HEK293 (cell line): ENCODE measurements at regions not wholly inside any gene's neighbourhood (a gene's known extent, or its start where the extent isn't known, plus 50 kb on each side); places are given as distances from the start of the nearest gene placed in this dataset.

Source experiments
- CTCF ChIA-PET: fragments of 350-600 bp; formaldehyde crosslinking; extraction: SDS; loops from one replicate; lab custom pipeline; 2021; ENCODE audit warnings: antibody characterized with exemption; lab: Yijun Ruan, JAX
- POLR2A ChIA-PET: fragments of 300-600 bp; formaldehyde crosslinking; extraction: SDS; loops from one replicate; lab custom pipeline; 2020; ENCODE audit warnings: antibody characterized with exemption, inconsistent platforms; lab: Yijun Ruan, JAX
- H3K27ac ChIP-seq: fragments of 200-500 bp; sonication (Bioruptor generic); 2 replicates; pipeline ENCODE4 v1.5.1; 2014; ENCODE audit warnings: low read depth, low read length, control low read depth, inconsistent platforms; ENCODE audit errors: extremely low read depth
- H3K36me3 ChIP-seq, 2 experiments: fragments of 200-500 bp in 1 of 2; sonication (Bioruptor generic) in 1 of 2; 1 replicate in 1 of 2; 2 replicates in 1 of 2; pipeline ENCODE4 v1.5.1; 2014 to 2017; ENCODE audit warnings: inconsistent platforms in 2 of 2, low read length in 2 of 2; ENCODE audit not compliant: control insufficient read depth in 2 of 2, insufficient read depth in 1 of 2
- H3K4me1 ChIP-seq: fragments of 200-500 bp; sonication (Bioruptor generic); 2 replicates; pipeline ENCODE4 v1.5.1; 2014; ENCODE audit warnings: mild to moderate bottlenecking, low read length, inconsistent platforms; ENCODE audit not compliant: control insufficient read depth, insufficient read depth
- H3K4me3 ChIP-seq: 2 replicates; pipeline ENCODE4 v1.5.1; 2011; ENCODE audit warnings: low read depth, mild to moderate bottlenecking, control low read depth, low read length, moderate library complexity
- H3K9me3 ChIP-seq: fragments of 200-500 bp; sonication (Bioruptor generic); 2 replicates; pipeline ENCODE4 v1.5.1; 2014; ENCODE audit warnings: low read depth, low read length, inconsistent platforms; ENCODE audit not compliant: control insufficient read depth, insufficient read depth
- GLIS1 ChIP-seq: fragments of 450-650 bp; formaldehyde crosslinking; IDR thresholded peaks from 2 replicates; pipeline ENCODE4 v1.5.1; 2016; ENCODE audit warnings: missing biosample characterization, missing genetic modification characterization
- HOXA7 ChIP-seq: sonication (generic); formaldehyde crosslinking; IDR thresholded peaks from 2 replicates; pipeline ENCODE4 v1.8.1; 2022; ENCODE audit warnings: missing genetic modification reagents, borderline replicate concordance
- WT1 ChIP-seq: fragments of 450-650 bp; formaldehyde crosslinking; IDR thresholded peaks from 2 replicates; pipeline ENCODE4 v1.5.1; 2016; ENCODE audit warnings: missing biosample characterization, missing genetic modification characterization
- ZBTB17 ChIP-seq: fragments of 450-650 bp; formaldehyde crosslinking; IDR thresholded peaks from 2 replicates; pipeline ENCODE4 v1.5.1; 2016; ENCODE audit warnings: missing biosample characterization, missing genetic modification characterization
- ZFP37 ChIP-seq: fragments of 450-650 bp; formaldehyde crosslinking; IDR thresholded peaks from 2 replicates; pipeline ENCODE4 v1.5.1; 2016; ENCODE audit warnings: missing biosample characterization, missing genetic modification characterization
- ZNF112 ChIP-seq: fragments of 450-650 bp; formaldehyde crosslinking; IDR thresholded peaks from 2 replicates; pipeline ENCODE4 v1.5.0; 2017; ENCODE audit warnings: missing biosample characterization, missing genetic modification characterization
- ZNF114 ChIP-seq: fragments of 450-650 bp; formaldehyde crosslinking; IDR thresholded peaks from 2 replicates; pipeline ENCODE4 v1.5.0; 2017; ENCODE audit warnings: missing biosample characterization, missing genetic modification characterization
- ZNF133 ChIP-seq: fragments of 450-650 bp; formaldehyde crosslinking; IDR thresholded peaks from 2 replicates; pipeline ENCODE4 v1.5.1; 2016; ENCODE audit warnings: missing biosample characterization, missing genetic modification characterization
- ZNF184 ChIP-seq: fragments of 450-650 bp; IDR thresholded peaks from 2 replicates; pipeline ENCODE4 v1.5.1; 2018; ENCODE audit warnings: missing biosample characterization, mild to moderate bottlenecking, missing genetic modification characterization
- ZNF354C ChIP-seq: fragments of 450-650 bp; formaldehyde crosslinking; IDR thresholded peaks from 2 replicates; pipeline ENCODE4 v1.5.1; 2016; ENCODE audit warnings: missing biosample characterization, missing genetic modification characterization, low read depth, borderline replicate concordance
- ZNF366 ChIP-seq: fragments of 450-650 bp; formaldehyde crosslinking; conservative IDR thresholded peaks from 2 replicates; pipeline ENCODE4 v1.5.1; 2016; ENCODE audit warnings: missing biosample characterization, missing genetic modification characterization
- ZNF37A ChIP-seq: fragments of 450-650 bp; IDR thresholded peaks from 2 replicates; pipeline ENCODE4 v1.5.1; 2018; ENCODE audit warnings: missing biosample characterization, missing genetic modification characterization
- ZNF391 ChIP-seq: fragments of 450-650 bp; formaldehyde crosslinking; IDR thresholded peaks from 2 replicates; pipeline ENCODE4 v1.5.1; 2016; ENCODE audit warnings: low read depth, missing biosample characterization, missing genetic modification characterization, borderline replicate concordance
- TF ChIP-seq, protein P1 (sequence below): fragments of 450-650 bp; IDR thresholded peaks from 2 replicates; pipeline ENCODE4 v1.5.1; 2018; ENCODE audit warnings: missing biosample characterization, missing genetic modification characterization
- TF ChIP-seq, protein P2 (sequence below): fragments of 450-650 bp; formaldehyde crosslinking; IDR thresholded peaks from 2 replicates; pipeline ENCODE4 v1.5.1; 2016; ENCODE audit warnings: missing biosample characterization, missing genetic modification characterization
- TF ChIP-seq, protein P3 (sequence below): fragments of 450-650 bp; formaldehyde crosslinking; IDR thresholded peaks from 2 replicates; pipeline ENCODE4 v1.5.1; 2016; ENCODE audit warnings: missing biosample characterization, missing genetic modification characterization

DNA sequence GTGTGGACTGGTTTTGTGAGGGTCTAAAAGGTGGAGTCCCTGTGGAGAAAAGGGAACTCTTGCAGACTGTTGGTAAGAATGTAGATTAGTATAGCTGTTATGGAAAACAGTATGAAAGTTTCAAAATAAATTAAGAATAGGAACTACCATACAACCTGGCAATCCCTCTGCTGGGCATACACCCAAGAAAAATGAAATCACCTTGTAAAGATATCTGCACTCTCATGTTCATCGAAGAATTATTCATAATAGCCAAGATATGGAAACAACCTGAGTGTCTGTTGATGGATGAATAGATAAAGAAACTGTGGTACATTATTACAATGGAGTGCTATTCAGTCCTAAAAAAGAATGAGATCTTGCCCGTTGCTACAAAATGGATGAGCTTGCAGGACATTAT is 109.6 kb downstream of the TBX19 start:
- CTCF ChIA-PET = interaction anchor here (0.6 to 2.0 kb wide), 3 partner anchors 47 to 155 kb away, joined by 3 to 4 read pairs (median 3); no protein-coding TSS in a partner anchor

DNA sequence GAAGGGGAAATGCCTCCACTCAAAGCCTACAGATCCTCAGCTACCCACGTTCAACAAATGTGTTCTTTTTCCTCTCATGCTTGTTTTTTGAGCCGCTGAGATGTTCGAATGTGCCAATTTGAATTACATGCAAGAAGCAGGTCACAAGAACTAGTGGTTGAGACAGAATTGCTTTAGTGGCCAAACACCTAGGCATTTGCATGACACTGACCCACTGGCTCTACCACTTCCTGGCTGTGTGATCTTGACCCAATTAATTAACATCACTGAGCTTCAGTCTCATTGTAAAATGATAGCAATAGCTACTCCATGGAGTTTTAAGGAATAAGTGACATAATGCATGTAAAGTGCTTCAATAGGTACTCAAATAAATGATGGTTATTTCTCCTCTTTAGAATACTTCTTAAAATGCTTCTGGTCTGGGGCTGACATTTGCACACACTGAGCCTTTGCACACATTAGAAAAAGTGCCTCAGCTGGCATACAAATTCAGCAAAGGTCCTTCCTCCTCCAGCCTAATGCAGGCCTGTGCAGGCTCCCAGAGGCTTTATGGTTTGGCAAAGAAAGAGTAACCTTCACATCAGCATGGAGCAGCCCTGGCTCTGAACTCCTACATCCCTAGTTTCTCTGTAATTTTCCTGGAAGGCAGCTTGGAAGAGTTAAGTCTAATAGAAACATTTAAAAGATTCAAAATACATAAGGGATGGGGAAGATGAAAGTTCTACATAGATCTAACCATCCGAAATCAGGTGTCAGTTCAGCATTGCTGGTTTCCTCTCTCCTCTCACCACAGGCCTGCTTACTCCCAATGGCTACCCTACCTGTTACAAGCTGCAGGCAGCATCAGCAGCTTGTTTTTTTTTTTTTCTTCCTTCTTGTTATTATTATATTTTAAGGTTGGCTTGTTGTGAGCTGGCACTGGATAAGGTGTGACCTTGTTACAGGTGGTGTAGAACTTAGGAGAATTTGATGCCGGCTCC is 107.4 kb downstream of the TBX19 start:
- POLR2A ChIA-PET = interaction anchor here (0.6 kb wide), 1 partner anchor 44 kb away, joined by 4 read pairs; no protein-coding TSS in a partner anchor
- TF ChIP-seq WT1 (tag by site-specific recombination) (no peak), HOXA7 (CRISPR knock-in tag) (no peak), GLIS1 (tag by site-specific recombination) (no peak), ZNF37A (tag by site-specific recombination) (no peak)
- TF ChIP-seq, protein P1, sequence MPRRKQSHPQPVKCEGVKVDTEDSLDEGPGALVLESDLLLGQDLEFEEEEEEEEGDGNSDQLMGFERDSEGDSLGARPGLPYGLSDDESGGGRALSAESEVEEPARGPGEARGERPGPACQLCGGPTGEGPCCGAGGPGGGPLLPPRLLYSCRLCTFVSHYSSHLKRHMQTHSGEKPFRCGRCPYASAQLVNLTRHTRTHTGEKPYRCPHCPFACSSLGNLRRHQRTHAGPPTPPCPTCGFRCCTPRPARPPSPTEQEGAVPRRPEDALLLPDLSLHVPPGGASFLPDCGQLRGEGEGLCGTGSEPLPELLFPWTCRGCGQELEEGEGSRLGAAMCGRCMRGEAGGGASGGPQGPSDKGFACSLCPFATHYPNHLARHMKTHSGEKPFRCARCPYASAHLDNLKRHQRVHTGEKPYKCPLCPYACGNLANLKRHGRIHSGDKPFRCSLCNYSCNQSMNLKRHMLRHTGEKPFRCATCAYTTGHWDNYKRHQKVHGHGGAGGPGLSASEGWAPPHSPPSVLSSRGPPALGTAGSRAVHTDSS (tag by site-specific recombination) = 0 out of 2 replicates have a peak, but pooled peaks have one; percentile 1
- H3K4me3 ChIP-seq = no peak overlapping the region

More for the DNA sequence above, 109.6 kb downstream of the TBX19 start:
- no peak for TF ChIP-seq ZBTB17 (tag by site-specific recombination)
- no peak for TF ChIP-seq ZNF366
- TF ChIP-seq, protein P2, sequence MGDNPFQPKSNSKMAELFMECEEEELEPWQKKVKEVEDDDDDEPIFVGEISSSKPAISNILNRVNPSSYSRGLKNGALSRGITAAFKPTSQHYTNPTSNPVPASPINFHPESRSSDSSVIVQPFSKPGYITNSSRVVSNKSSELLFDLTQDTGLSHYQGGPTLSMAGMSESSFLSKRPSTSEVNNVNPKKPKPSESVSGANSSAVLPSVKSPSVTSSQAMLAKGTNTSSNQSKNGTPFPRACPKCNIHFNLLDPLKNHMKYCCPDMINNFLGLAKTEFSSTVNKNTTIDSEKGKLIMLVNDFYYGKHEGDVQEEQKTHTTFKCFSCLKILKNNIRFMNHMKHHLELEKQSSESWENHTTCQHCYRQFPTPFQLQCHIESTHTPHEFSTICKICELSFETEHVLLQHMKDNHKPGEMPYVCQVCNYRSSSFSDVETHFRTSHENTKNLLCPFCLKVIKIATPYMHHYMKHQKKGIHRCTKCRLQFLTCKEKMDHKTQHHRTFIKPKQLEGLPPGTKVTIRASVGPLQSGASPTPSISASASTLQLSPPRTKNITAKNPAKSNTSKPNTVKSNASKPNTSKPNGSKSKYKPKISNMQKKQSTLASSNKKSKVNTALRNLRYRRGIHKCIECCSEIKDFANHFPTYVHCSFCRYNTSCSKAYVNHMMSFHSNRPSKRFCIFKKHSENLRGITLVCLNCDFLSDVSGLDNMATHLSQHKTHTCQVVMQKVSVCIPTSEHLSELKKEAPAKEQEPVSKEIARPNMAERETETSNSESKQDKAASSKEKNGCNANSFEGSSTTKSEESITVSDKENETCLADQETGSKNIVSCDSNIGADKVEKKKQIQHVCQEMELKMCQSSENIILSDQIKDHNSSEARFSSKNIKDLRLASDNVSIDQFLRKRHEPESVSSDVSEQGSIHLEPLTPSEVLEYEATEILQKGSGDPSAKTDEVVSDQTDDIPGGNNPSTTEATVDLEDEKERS = no peak
- TF ChIP-seq ZFP37 (tag by site-specific recombination) = no peak
- TF ChIP-seq ZNF133 (tag by site-specific recombination) = no peak
- no peak for TF ChIP-seq ZNF112 (tag by site-specific recombination)
- TF ChIP-seq ZNF354C (tag by site-specific recombination) = no peak
- TF ChIP-seq ZNF391 (tag by site-specific recombination) = no peak
- TF ChIP-seq ZNF114 (tag by site-specific recombination) = no peak
- TF ChIP-seq, protein P3, sequence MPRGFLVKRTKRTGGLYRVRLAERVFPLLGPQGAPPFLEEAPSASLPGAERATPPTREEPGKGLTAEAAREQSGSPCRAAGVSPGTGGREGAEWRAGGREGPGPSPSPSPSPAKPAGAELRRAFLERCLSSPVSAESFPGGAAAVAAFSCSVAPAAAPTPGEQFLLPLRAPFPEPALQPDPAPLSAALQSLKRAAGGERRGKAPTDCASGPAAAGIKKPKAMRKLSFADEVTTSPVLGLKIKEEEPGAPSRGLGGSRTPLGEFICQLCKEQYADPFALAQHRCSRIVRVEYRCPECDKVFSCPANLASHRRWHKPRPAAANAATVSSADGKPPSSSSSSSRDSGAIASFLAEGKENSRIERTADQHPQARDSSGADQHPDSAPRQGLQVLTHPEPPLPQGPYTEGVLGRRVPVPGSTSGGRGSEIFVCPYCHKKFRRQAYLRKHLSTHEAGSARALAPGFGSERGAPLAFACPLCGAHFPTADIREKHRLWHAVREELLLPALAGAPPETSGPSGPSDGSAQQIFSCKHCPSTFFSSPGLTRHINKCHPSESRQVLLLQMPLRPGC (tag by site-specific recombination) = no peak
- TF ChIP-seq ZNF184 = no peak
- POLR2A ChIA-PET = no interaction called here
- Histone ChIP-seq H3K4me3 (no peak overlapping the region), H3K36me3 (no peaks in the 10 kb centered on the region), H3K27ac (no peak overlapping the region), H3K9me3 (no peaks in the 10 kb centered on the region), H3K4me1 (no peaks in the 10 kb centered on the region)

More for the DNA sequence above, 107.4 kb downstream of the TBX19 start:
- Histone ChIP-seq H3K9me3 (no peaks in the 10 kb centered on the region), H3K4me1 (no peaks in the 10 kb centered on the region), H3K36me3 (no peaks in the 10 kb centered on the region), H3K27ac (no peak overlapping the region)
- CTCF ChIA-PET = interaction anchor here (0.6 to 2.0 kb wide), 5 partner anchors 11 to 598 kb away, joined by 3 to 10 read pairs (median 4); no protein-coding TSS in a partner anchor
